ENCODE measurements at regions not wholly inside any gene's neighbourhood (a gene's known extent, or its start where the extent isn't known, plus 50 kb on each side); places are given as distances from the start of the nearest gene placed in this dataset.

- ATAC-seq (ENCODE audit: insufficient number of reproducible peaks, low FRiP score, low read depth): no peak
- Histone ChIP-seq H3K4me1 (ENCODE audit: control insufficient read depth in 1 of 2, low read depth in 2 of 2) (peaks cover 56 to 85% of the 10 kb centered on the region in 2 donors), H3K9me3 (no peaks in the 10 kb centered on the region), H3K27me3 (replicated peaks; ENCODE audit: insufficient read depth) (no peaks in the 10 kb centered on the region), H3K36me3 (no peaks in the 10 kb centered on the region), H3K4me3 (no peak overlapping the region), H3K27ac (peak overlapping the region in 1 of 2 donors; percentile 29)
- no peak for TF ChIP-seq CTCF (IDR thresholded peaks at IDR 0.05)
- DNase-seq (ENCODE audit: low spot score): no peak
These were observed 276.2 kb upstream of the KLF14 start for GRCh38 chr7:131010029-131010716.

GRCh38 chr7:131010717-131011431, 276.9 kb upstream of the KLF14 start:
- Histone ChIP-seq H3K36me3 (no peaks in the 10 kb centered on the region), H3K9me3 (no peaks in the 10 kb centered on the region), H3K4me1 (ENCODE audit: control insufficient read depth in 1 of 2, low read depth in 2 of 2) (peaks cover 56 to 92% of the 10 kb centered on the region in 2 donors), H3K27me3 (replicated peaks; ENCODE audit: insufficient read depth) (no peaks in the 10 kb centered on the region), H3K4me3 (no peak overlapping the region), H3K27ac (peak overlapping the region in 1 of 2 donors; percentile 29)
- ATAC-seq (ENCODE audit: insufficient number of reproducible peaks, low FRiP score, low read depth): no peak
- no peak for DNase-seq (ENCODE audit: low spot score)
- TF ChIP-seq CTCF (IDR thresholded peaks at IDR 0.05): no peak

GRCh38 chr7:131011432-131011742, 277.4 kb upstream of the KLF14 start:
- ATAC-seq (ENCODE audit: insufficient number of reproducible peaks, low FRiP score, low read depth): no peak
- TF ChIP-seq CTCF (IDR thresholded peaks at IDR 0.05): no peak
- Histone ChIP-seq H3K27ac (peak overlapping the region in 1 of 2 donors; percentile 27), H3K4me3 (no peak overlapping the region), H3K4me1 (ENCODE audit: control insufficient read depth in 1 of 2, low read depth in 2 of 2) (peaks cover 56 to 97% of the 10 kb centered on the region in 2 donors), H3K27me3 (replicated peaks; ENCODE audit: insufficient read depth) (no peaks in the 10 kb centered on the region), H3K36me3 (no peaks in the 10 kb centered on the region), H3K9me3 (no peaks in the 10 kb centered on the region)
- DNase-seq (ENCODE audit: low spot score): no peak

- no peak for ATAC-seq (ENCODE audit: insufficient number of reproducible peaks, low FRiP score, low read depth)
- DNase-seq (ENCODE audit: low spot score): no peak
- H3K27me3 ChIP-seq (replicated peaks; ENCODE audit: insufficient read depth): no peaks in the 10 kb centered on the region
- no peaks in the 10 kb centered on the region for H3K36me3 ChIP-seq
- peaks cover 56 to 97% of the 10 kb centered on the region in 2 donors for H3K4me1 ChIP-seq (ENCODE audit: control insufficient read depth in 1 of 2, low read depth in 2 of 2)
- no peak for TF ChIP-seq CTCF (IDR thresholded peaks at IDR 0.05)
- peak overlapping the region; percentile 1 for H3K4me3 ChIP-seq
- peak overlapping the region; percentile 7 to 54 for H3K27ac ChIP-seq
- H3K9me3 ChIP-seq: no peaks in the 10 kb centered on the region
These were observed 278.0 kb upstream of the KLF14 start for GRCh38 chr7:131011976-131012375.

- peaks cover 56 to 93% of the 10 kb centered on the region in 2 donors for H3K4me1 ChIP-seq (ENCODE audit: control insufficient read depth in 1 of 2, low read depth in 2 of 2)
- no peaks in the 10 kb centered on the region for H3K36me3 ChIP-seq
- peak overlapping the region; percentile 1 for H3K4me3 ChIP-seq
- no peaks in the 10 kb centered on the region for H3K27me3 ChIP-seq (replicated peaks; ENCODE audit: insufficient read depth)
- DNase-seq (ENCODE audit: low spot score): no peak
- no peak for ATAC-seq (ENCODE audit: insufficient number of reproducible peaks, low FRiP score, low read depth)
- TF ChIP-seq CTCF (IDR thresholded peaks at IDR 0.05): no peak
- H3K27ac ChIP-seq: peak overlapping the region; percentile 7 to 54
- no peaks in the 10 kb centered on the region for H3K9me3 ChIP-seq
These were observed 278.5 kb upstream of the KLF14 start for GRCh38 chr7:131012477-131013031.

All from thoracic aorta (tissue), 2 donors.